ENCODE measurements at regions not wholly inside any gene's neighbourhood (a gene's known extent, or its start where the extent isn't known, plus 50 kb on each side); places are given as distances from the start of the nearest gene placed in this dataset.
"Not testable (repeated sequence)": the region's sequence is repeated elsewhere in the genome, so short reads cannot be mapped to it uniquely, and the experiment has no call there.

GRCh38 chr1:83488105-83488504 lies 510.8 kb downstream of the TTLL7 start:
- not testable (repeated sequence) for TF ChIP-seq POLR2A, CTCF (IDR thresholded peaks at IDR 0.05)

Measured in uterus (tissue), 2 donors.